Neuron (in vitro differentiated cells): ENCODE measurements at regions not wholly inside any gene's neighbourhood (a gene's known extent, or its start where the extent isn't known, plus 50 kb on each side); places are given as distances from the start of the nearest gene placed in this dataset.

Experiments used
- H2AFZ ChIP-seq: one replicate; pipeline ENCODE4 v1.6.1; 2013; ENCODE audit warnings: low read depth, mild to moderate bottlenecking, inconsistent platforms, low read length, moderate library complexity
- H3K27me3 ChIP-seq: one replicate; pipeline ENCODE4 v1.6.1; 2013; ENCODE audit warnings: low read length; ENCODE audit not compliant: insufficient read depth
- H3K36me3 ChIP-seq: one replicate; pipeline ENCODE4 v1.6.1; 2013; ENCODE audit warnings: low read length; ENCODE audit not compliant: insufficient read depth
- H3K4me1 ChIP-seq: one replicate; pipeline ENCODE4 v1.6.1; 2013; ENCODE audit warnings: low read length; ENCODE audit not compliant: insufficient read depth
- H3K4me3 ChIP-seq: 2 replicates; pipeline ENCODE4 v1.5.1; 2013; ENCODE audit warnings: mild to moderate bottlenecking, low read length, moderate library complexity
- H3K9me3 ChIP-seq: one replicate; pipeline ENCODE4 v1.6.1; 2013; ENCODE audit warnings: low read length

DNA sequence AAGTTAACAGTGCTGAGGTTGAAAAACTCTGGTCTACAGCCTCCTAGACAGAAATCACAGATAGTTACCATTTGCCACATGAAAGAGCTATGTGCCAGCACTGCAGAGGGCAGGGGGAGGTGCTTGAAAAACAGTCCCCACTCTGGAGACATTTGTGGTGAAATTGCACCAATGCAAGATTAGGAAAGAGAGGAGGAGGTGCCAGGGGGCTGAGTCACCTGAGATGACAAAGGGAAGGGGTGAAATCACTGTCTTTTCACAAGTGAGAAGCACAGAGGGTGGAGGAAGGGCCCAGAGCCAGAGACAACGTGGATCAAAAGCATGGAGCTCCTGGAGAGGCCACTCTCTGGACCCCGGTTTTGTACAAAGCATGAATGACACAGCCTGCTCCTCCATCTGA is 196.3 kb downstream of the BUD13 start:
- H3K27me3 ChIP-seq = peaks cover 49% of the 10 kb centered on the region
- no peaks in the 10 kb centered on the region for H3K36me3 ChIP-seq
- H2AFZ ChIP-seq = no peak overlapping the region
- no peaks in the 10 kb centered on the region for H3K9me3 ChIP-seq
- H3K4me3 ChIP-seq = no peak overlapping the region
- no peaks in the 10 kb centered on the region for H3K4me1 ChIP-seq

DNA sequence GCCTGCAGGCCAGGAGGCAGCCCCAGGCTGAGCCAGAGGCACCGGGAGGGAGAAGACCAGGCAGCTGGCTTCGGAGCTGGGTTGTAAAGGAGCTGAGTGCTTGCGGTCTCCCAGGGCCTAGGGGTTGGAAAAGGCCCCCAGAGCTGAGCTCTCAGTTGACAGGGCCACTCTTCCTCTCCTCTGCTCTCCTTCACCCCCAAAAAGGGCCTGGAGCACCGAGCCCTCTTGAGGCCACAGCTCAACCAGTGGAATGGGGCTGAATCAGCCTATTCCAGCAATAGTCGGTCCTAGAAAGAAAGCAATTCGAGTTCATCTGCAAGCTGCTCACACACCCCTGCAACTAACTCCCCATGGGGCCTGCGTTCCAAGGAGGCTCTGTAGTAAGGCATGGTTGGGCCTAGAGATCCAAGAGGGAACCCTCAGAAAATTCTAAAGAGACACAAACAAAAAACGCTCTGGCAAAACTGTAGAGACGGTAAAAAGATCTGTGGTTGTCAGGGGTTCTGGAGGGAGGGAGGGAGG is 205.0 kb downstream of the BUD13 start:
- Histone ChIP-seq H3K36me3 (no peaks in the 10 kb centered on the region), H3K4me3 (no peak overlapping the region), H3K27me3 (peaks cover 3% of the 10 kb centered on the region), H3K4me1 (no peaks in the 10 kb centered on the region), H2AFZ (no peak overlapping the region), H3K9me3 (no peaks in the 10 kb centered on the region)

DNA sequence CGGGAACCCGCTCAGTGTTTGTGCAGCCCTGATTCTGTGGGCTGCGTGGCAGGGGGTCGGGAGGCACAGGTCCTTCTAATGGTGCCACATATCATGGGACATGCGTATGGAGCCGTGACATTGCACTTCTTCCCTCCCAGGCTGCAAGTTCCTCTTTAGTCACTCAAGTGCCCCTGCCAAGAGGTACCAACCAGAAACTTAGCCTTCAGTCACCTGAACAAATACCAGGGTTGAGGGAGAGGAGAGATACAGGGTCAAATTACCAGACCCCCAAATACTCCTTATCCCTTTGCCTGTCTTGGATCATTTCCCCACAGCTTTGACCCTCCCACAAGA is 209.1 kb downstream of the BUD13 start:
- H3K4me3 ChIP-seq = no peak overlapping the region
- peaks cover 3% of the 10 kb centered on the region for H3K27me3 ChIP-seq
- no peaks in the 10 kb centered on the region for H3K4me1 ChIP-seq
- H3K36me3 ChIP-seq = no peaks in the 10 kb centered on the region
- no peak overlapping the region for H2AFZ ChIP-seq
- H3K9me3 ChIP-seq = no peaks in the 10 kb centered on the region

DNA sequence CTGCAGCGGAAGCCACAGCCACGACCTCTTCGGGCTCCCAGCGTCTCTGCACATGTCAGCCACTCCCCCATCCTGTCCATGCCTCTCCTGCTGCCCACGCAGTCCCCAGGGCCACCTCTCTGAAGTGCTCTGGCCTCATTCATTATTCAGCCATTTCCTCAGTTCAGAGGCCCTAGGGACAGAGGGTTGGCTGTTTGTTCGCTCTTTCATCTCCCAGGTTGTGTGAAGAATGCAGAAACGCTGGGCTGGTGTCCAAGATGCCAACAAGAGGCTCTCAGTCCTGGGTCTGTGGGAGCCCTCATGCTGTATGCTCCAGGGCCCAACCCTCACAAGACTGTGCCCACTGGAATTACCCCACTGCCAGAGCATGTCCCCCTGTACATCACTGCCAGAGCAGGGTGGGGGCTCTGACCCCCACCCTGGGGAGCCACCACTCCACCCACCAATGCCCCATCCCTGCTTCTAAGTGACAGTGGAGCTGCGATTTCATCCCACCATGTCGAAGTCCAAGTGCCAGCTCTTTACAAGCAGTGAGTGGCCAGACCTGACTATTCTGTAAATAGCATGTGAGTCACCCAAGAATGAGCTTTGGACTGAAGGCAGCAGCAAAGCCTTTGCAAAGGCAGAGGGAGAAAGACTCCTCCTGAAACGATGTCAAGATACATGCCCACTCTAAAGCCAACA is 209.6 kb downstream of the BUD13 start:
- no peaks in the 10 kb centered on the region for H3K9me3 ChIP-seq
- H3K27me3 ChIP-seq = peaks cover 3% of the 10 kb centered on the region
- no peak overlapping the region for H3K4me3 ChIP-seq
- H3K36me3 ChIP-seq = no peaks in the 10 kb centered on the region
- no peak overlapping the region for H2AFZ ChIP-seq
- H3K4me1 ChIP-seq = no peaks in the 10 kb centered on the region

DNA sequence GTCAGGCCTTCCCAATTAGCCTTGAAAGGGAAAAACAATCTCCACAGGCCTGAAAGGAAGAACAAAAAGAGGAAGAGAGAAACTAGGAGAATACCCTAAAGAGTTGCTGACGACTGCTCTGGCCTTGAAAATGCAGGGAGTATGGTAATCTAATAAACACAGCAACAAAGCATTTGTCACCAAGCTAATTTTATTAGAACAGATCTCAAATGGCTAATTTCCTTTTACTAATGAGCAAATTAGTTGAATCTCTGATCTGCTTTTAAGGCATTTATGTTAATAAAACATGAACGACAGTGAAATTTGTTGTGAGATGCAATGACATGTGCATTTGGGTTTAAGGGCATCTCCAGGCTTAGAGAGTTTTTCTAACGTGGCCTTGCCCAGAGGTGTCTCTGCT is 212.2 kb downstream of the BUD13 start:
- Histone ChIP-seq H3K36me3 (no peaks in the 10 kb centered on the region), H3K4me3 (no peak overlapping the region), H3K4me1 (no peaks in the 10 kb centered on the region), H3K27me3 (no peaks in the 10 kb centered on the region), H3K9me3 (no peaks in the 10 kb centered on the region), H2AFZ (no peak overlapping the region)

DNA sequence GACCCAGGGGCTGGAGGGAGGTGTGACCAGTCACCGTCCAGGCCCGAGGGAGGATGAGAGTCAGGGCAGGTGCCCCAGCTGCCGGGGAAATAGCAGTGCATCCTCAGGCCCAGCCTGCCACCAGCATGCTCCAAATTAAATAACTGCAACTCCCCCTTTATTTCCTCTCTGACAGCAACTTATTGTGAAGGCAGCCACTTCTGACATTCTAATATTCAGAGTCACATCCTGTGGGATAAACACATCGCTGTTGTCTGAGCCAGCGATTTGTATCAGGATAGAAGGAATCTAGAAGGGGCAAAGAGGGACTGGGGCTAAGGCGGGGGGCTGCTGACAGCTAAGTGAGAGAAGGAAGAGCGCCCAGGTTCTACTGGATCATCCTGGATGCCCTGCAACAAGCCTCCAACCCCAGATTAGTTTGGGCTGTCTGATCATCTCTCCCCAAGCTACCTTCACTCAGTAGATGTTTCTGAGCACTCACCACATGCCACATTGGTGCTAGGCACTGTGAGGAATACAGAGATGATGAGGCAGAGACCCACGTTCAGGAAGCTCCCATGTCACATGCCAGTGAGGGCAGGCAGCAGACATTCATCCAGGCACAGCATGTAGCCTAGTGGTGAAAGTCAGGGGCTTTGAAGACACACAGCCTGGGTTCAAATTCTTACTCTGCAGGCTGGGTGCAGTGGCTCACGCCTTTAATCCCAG is 214.1 kb downstream of the BUD13 start:
- Histone ChIP-seq H3K4me3 (no peak overlapping the region), H3K9me3 (no peaks in the 10 kb centered on the region), H3K27me3 (no peaks in the 10 kb centered on the region), H2AFZ (no peak overlapping the region), H3K4me1 (no peaks in the 10 kb centered on the region), H3K36me3 (no peaks in the 10 kb centered on the region)

DNA sequence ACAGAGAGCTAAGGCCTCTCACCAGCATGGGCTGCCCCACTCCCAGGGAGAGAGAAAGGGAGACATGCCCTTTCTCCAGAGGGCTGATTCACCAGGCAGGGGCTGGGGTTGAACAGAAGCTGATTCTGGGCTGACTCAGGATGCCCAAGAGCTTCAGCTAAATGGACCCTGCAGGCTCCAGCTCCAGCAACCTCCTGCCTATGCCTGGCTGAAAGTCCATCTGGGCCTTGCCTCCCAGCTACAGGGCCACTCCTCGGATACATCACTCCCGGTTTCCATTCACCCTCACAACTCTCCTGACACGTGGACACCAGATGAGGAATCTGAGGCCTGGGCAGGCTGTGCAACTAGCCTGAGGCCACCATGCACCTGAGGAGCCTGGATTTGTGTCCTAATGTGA is 215.5 kb downstream of the BUD13 start:
- no peak overlapping the region for H3K4me3 ChIP-seq
- H3K36me3 ChIP-seq = no peaks in the 10 kb centered on the region
- no peaks in the 10 kb centered on the region for H3K9me3 ChIP-seq
- H2AFZ ChIP-seq = no peak overlapping the region
- no peaks in the 10 kb centered on the region for H3K4me1 ChIP-seq
- no peaks in the 10 kb centered on the region for H3K27me3 ChIP-seq

DNA sequence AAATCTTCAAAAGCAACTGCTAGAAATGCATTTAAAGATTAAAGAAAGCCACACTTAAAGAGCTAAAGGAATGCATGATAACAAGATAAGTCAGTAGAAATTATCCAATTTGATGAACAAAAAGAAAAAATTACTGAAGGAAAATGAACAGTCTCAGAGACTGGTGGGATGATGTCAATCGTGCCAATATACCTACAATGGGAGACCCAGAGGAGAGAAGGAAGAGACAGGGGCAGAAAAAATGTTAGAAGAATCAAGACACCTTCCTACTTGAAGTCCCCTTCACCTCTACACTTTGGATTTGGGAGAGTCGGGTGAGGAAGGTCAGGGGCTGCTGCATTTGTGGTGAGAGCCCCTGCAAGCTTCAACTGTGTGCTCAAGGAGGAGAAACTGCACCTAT is 216.3 kb downstream of the BUD13 start:
- Histone ChIP-seq H2AFZ (no peak overlapping the region), H3K9me3 (no peaks in the 10 kb centered on the region), H3K4me1 (no peaks in the 10 kb centered on the region), H3K4me3 (no peak overlapping the region), H3K27me3 (no peaks in the 10 kb centered on the region), H3K36me3 (no peaks in the 10 kb centered on the region)

DNA sequence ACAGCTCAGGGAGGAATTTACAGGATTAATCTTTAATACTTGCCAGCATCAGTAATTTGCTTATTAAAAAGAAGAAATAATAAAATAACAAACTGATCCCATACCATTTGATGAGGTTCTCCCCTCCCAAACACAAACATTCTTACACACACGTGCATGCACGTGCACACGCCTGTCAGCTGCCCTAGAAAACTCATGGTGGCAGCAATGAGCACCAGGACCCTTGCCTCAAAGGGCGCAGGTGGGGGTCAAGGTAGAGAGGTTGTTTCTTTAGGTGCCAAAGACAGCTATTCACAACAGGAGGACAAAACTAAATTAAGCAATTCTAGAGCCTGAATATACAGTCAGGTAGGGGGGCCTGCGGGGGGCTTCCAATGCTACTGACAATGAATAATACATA is 219.3 kb downstream of the BUD13 start:
- Histone ChIP-seq H3K27me3 (no peaks in the 10 kb centered on the region), H3K4me1 (no peaks in the 10 kb centered on the region), H2AFZ (no peak overlapping the region), H3K4me3 (no peak overlapping the region), H3K36me3 (no peaks in the 10 kb centered on the region), H3K9me3 (no peaks in the 10 kb centered on the region)

DNA sequence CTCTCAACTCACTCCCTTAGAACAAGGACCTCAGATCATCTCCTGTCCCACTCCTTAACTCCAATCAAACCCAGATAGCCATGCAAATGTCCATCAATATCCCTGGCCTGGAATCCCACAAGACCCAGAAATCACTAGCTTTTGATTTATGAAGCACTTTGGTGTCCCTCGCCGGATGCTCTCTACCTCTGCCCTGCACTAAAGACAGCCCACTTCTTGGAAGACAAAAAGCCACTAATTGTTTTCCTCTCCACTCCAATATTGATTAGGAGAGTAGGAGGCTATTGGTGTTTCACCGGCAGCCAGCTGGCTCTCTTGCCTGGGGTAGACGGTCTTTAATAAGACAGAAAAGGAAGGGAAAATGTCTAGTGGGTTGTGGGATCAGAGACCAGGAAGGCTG is 221.2 kb downstream of the BUD13 start:
- Histone ChIP-seq H3K27me3 (no peaks in the 10 kb centered on the region), H3K4me1 (no peaks in the 10 kb centered on the region), H3K9me3 (no peaks in the 10 kb centered on the region), H3K36me3 (no peaks in the 10 kb centered on the region), H2AFZ (no peak overlapping the region), H3K4me3 (no peak overlapping the region)

DNA sequence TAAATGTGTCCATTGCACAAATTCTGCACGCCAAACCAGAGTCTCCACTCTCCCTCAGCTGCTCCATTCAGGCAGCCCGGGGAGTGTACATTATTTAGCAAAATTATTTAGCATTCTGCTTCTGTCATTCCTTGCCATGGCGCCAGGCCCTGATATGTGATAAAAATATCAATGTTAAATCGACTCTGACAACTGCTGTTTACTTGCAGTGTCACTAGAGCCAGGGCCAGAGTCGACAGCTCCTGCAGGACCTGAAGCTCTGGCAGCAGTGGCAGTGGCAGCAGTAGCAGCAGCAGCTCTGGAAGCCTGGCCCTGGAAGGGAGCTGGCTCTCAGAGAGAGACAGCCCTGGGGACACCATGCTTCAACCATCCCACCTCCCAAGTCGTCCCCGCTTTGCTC is 224.5 kb downstream of the BUD13 start:
- Histone ChIP-seq H3K36me3 (no peaks in the 10 kb centered on the region), H3K27me3 (peaks cover 2% of the 10 kb centered on the region), H3K9me3 (no peaks in the 10 kb centered on the region), H3K4me3 (no peak overlapping the region), H2AFZ (no peak overlapping the region), H3K4me1 (no peaks in the 10 kb centered on the region)

DNA sequence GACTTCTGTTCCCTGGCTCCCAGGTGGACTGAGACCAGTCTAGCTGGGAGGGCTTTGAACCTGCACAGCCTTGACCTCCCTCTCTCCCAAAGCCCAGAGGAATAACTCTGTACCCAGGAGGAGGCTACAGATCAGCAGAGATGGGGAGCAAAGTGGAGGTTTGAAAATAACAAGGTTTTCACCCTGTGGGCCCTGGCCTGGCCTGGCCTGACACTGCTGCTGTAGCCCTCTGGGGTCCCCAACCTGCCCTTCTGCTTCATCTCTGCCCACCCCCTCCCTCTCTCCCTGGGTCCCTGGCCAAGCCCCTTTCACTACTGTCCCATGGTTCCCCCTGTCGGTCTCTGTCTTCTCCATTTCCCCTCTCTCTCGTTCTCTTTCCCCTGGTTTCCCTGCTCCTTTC is 225.2 kb downstream of the BUD13 start:
- Histone ChIP-seq H2AFZ (no peak overlapping the region), H3K4me3 (no peak overlapping the region), H3K4me1 (no peaks in the 10 kb centered on the region), H3K36me3 (no peaks in the 10 kb centered on the region), H3K9me3 (no peaks in the 10 kb centered on the region), H3K27me3 (peaks cover 2% of the 10 kb centered on the region)

DNA sequence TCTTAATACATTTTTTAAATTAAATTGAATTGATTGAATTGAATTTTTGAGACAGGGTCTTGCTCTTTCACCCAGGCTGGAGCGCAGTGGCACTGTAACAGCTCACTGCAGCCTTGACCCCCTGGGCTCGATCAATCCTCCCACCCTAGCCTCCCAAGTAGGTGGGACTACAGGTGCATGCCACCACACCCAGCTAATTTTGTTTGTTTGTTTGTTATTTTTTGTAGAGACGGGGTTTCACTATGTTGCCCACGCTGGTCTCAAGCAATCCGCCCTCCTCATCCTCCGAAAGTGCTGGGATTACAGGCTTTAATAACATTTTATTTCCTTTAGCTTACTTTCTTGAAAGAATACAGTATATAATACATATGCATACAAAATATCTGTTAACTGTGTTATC is 226.9 kb downstream of the BUD13 start:
- Histone ChIP-seq H3K9me3 (no peaks in the 10 kb centered on the region), H3K4me1 (no peaks in the 10 kb centered on the region), H3K4me3 (no peak overlapping the region), H3K27me3 (peaks cover 2% of the 10 kb centered on the region), H2AFZ (no peak overlapping the region), H3K36me3 (no peaks in the 10 kb centered on the region)

DNA sequence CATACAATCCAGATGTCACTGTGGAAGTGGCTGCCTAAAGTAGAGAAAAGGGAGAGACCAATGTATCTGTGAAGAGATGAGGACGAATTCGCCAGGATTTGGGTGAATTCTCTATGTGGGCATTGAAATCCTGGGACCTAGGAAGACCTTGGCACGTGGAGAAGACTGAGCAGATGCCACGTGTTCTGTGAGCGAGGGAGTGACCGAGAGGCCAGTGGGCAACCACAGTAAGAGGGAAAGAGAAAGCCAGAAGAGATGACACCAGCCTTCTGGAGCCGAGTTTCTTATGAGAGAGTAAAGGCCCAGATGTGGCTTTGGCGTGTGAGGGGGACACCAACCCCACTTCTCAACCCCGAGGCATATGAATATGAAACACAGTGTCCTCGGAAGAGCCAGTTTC is 228.1 kb downstream of the BUD13 start:
- H3K4me3 ChIP-seq = no peak overlapping the region
- H3K4me1 ChIP-seq = no peaks in the 10 kb centered on the region
- no peaks in the 10 kb centered on the region for H3K36me3 ChIP-seq
- no peaks in the 10 kb centered on the region for H3K9me3 ChIP-seq
- H2AFZ ChIP-seq = no peak overlapping the region
- peaks cover 2% of the 10 kb centered on the region for H3K27me3 ChIP-seq
